CD4-positive, alpha-beta T cell (primary cell): ENCODE measurements at regions not wholly inside any gene's neighbourhood (a gene's known extent, or its start where the extent isn't known, plus 50 kb on each side); places are given as distances from the start of the nearest gene placed in this dataset.
"Not testable (repeated sequence)": the region's sequence is repeated elsewhere in the genome, so short reads cannot be mapped to it uniquely, and the experiment has no call there.

Experiments used
- ATAC-seq: fragments of 200-7000 bp; cut with Tn5 transposase; one replicate; pipeline ENCODE4 v1.10.0; 2022; ENCODE audit warnings: mild to moderate bottlenecking; ENCODE audit not compliant: poor library complexity
- CTCF ChIA-PET: fragments of 350-600 bp; sonication (Branson Sonifier 250); formaldehyde crosslinking; loops from one replicate; lab custom pipeline; 2021; ENCODE audit warnings: antibody characterized with exemption, inconsistent platforms; lab: Charles Lee
- POLR2A ChIA-PET: fragments of 350-600 bp; sonication (Branson Sonifier 250); formaldehyde crosslinking; loops from one replicate; lab custom pipeline; 2021; ENCODE audit warnings: antibody characterized with exemption, inconsistent platforms; lab: Charles Lee
- DNase-seq, 14 experiments: peaks; one replicate each; pipeline ENCODE4 v3.0.0-alpha.2; 2013 to 2020; ENCODE audit warnings: mixed read lengths in 2 of 14
- H3K27ac ChIP-seq, 2 donors: one replicate each; pipeline versions ENCODE4 v1.5.1 to v1.7.0; 2013; ENCODE audit warnings: low read length in 2 of 2, low read depth in 1 of 2, mild to moderate bottlenecking in 1 of 2
- H3K27me3 ChIP-seq, 2 experiments: 1 replicate in 1 of 2; 2 replicates in 1 of 2; pipeline versions ENCODE4 v1.6.1 to v1.7.0; 2013; ENCODE audit warnings: low read length in 2 of 2, control low read depth in 1 of 2, mild to moderate bottlenecking in 1 of 2, moderate library complexity in 1 of 2; ENCODE audit not compliant: insufficient read depth in 2 of 2, control insufficient read depth in 1 of 2
- H3K36me3 ChIP-seq: one replicate; pipeline ENCODE4 v1.6.1; 2013; ENCODE audit warnings: low read length, control low read depth; ENCODE audit not compliant: insufficient read depth
- H3K4me1 ChIP-seq: one replicate; pipeline ENCODE4 v1.6.1; 2013; ENCODE audit warnings: low read length, control low read depth; ENCODE audit not compliant: insufficient read depth
- H3K4me3 ChIP-seq: one replicate; pipeline ENCODE4 v1.5.1; 2013; ENCODE audit warnings: mild to moderate bottlenecking, low read length, moderate library complexity
- H3K9me3 ChIP-seq, 2 experiments: 1 replicate in 1 of 2; 2 replicates in 1 of 2; pipeline versions ENCODE4 v1.6.1 to v1.7.0; 2013; ENCODE audit warnings: low read length in 2 of 2, mild to moderate bottlenecking in 2 of 2, control low read depth in 1 of 2, moderate library complexity in 1 of 2; ENCODE audit not compliant: control insufficient read depth in 1 of 2, insufficient read depth in 1 of 2
- H3K27ac Mint-ChIP-seq: one replicate; pipeline ENCODE4 v1.8.0; 2020; ENCODE audit warnings: mixed read lengths
- H3K27me3 Mint-ChIP-seq: one replicate; pipeline ENCODE4 v1.8.0; 2021; ENCODE audit warnings: mixed read lengths
- H3K36me3 Mint-ChIP-seq: one replicate; pipeline ENCODE4 v1.8.0; 2021; ENCODE audit warnings: low read depth, mixed read lengths
- H3K4me1 Mint-ChIP-seq: one replicate; pipeline ENCODE4 v1.8.0; 2021; ENCODE audit warnings: low read depth, mixed read lengths
- H3K4me3 Mint-ChIP-seq: one replicate; pipeline ENCODE4 v1.8.0; 2020; ENCODE audit warnings: mild to moderate bottlenecking, mixed read lengths
- H3K9me3 Mint-ChIP-seq: one replicate; pipeline ENCODE4 v1.8.0; 2020; ENCODE audit warnings: mixed read lengths
- intact Hi-C, 2 experiments: fragments of 100-400 bp; cut with DNase I in 1 of 2; cut with micrococcal nuclease in 1 of 2; formaldehyde crosslinking; loops; one replicate each; pipeline versions ENCODE4 v1.15.1 to v1.9.0; 2023 to 2025; cut with DNase I, micrococcal nuclease
- TF ChIP-seq, protein P1 (sequence below): fragments of 200-600 bp; IDR thresholded peaks from one replicate; pipeline ENCODE4 v1.8.0; 2022; ENCODE audit warnings: antibody characterized with exemption, mild to moderate bottlenecking

DNA sequence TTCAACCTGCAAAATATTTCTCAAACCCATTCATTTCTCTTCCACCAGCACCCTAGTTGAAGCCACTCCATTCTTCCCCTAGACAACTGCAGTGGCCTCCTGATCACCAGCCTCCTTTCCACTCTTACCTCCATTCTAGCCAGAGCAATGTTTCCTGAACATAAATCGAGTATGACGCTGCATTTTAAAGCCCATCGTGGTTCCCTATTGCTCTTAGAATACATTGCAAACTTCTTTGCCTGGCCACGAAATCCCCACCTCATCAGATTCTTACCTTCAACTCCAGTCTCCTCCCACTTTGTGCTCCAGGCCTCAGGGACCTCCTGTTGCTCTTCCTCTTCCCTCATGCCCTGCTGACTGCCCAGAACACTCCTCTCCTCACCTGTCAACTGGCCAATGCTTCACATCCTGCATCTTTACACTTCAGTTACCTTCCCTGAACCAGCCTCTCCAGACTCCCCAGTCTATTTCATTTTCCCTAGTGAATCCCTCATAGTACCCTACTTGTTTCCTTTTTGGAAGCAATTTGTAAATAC is 176.5 kb upstream of the CTAGE1 start:
- H3K4me1 Mint-ChIP-seq, result no peaks in the 10 kb centered on the region
- no peak overlapping the region for H3K4me3 ChIP-seq
- H3K27ac ChIP-seq, result no peak overlapping the region
- no peak overlapping the region for H3K27ac Mint-ChIP-seq
- H3K36me3 Mint-ChIP-seq, result no peaks in the 10 kb centered on the region
- H3K4me1 ChIP-seq, result no peaks in the 10 kb centered on the region
- H3K4me3 Mint-ChIP-seq, result no peak overlapping the region
- peaks cover 4% of the 10 kb centered on the region for H3K27me3 Mint-ChIP-seq
- no peaks in the 10 kb centered on the region for H3K36me3 ChIP-seq
- ChIA-PET CTCF (no interaction called here), POLR2A (no interaction called here)
- ATAC-seq, result no peak
- no peaks in the 10 kb centered on the region for H3K27me3 ChIP-seq
- intact Hi-C loops, result no loop called here
- TF ChIP-seq, protein P1, sequence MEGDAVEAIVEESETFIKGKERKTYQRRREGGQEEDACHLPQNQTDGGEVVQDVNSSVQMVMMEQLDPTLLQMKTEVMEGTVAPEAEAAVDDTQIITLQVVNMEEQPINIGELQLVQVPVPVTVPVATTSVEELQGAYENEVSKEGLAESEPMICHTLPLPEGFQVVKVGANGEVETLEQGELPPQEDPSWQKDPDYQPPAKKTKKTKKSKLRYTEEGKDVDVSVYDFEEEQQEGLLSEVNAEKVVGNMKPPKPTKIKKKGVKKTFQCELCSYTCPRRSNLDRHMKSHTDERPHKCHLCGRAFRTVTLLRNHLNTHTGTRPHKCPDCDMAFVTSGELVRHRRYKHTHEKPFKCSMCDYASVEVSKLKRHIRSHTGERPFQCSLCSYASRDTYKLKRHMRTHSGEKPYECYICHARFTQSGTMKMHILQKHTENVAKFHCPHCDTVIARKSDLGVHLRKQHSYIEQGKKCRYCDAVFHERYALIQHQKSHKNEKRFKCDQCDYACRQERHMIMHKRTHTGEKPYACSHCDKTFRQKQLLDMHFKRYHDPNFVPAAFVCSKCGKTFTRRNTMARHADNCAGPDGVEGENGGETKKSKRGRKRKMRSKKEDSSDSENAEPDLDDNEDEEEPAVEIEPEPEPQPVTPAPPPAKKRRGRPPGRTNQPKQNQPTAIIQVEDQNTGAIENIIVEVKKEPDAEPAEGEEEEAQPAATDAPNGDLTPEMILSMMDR, result no peak
- peaks cover 2% of the 10 kb centered on the region for H3K9me3 Mint-ChIP-seq
- no peak for DNase-seq
- no peaks in the 10 kb centered on the region for H3K9me3 ChIP-seq

DNA sequence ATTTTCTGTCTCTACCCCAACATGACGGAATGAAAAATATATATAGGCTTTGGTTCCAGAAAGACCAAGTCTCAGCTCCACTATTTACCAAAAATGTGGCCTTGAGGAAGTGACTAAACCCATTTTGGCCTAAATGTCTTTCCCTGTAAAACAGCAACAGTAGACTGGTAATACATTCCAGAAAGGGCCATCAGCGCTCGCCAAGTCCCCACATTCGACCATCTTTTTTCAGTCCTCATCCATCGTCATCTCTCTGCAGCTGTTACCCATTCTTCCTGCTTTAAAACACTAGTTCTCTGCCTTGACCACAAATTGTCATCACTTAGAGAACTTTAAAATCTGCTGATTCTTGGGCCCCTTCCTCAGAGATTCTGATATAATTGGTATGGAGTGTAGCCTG is 183.8 kb upstream of the CTAGE1 start:
- no peak for DNase-seq
- ATAC-seq, result no peak
- H3K4me3 Mint-ChIP-seq, result no peak overlapping the region
- intact Hi-C loops, result loop anchor here in 1 of 2 experiments (10.0 kb wide), 1 partner anchor 57 kb away; no protein-coding TSS in a partner anchor
- TF ChIP-seq, protein P1, result no peak
- H3K27me3 Mint-ChIP-seq, result no peaks in the 10 kb centered on the region
- peaks cover 7% of the 10 kb centered on the region for H3K9me3 Mint-ChIP-seq
- H3K36me3 Mint-ChIP-seq, result no peaks in the 10 kb centered on the region
- no peaks in the 10 kb centered on the region for H3K4me1 Mint-ChIP-seq
- no peaks in the 10 kb centered on the region for H3K4me1 ChIP-seq
- H3K9me3 ChIP-seq, result no peaks in the 10 kb centered on the region
- ChIA-PET POLR2A (no interaction called here), CTCF (no interaction called here)
- H3K36me3 ChIP-seq, result no peaks in the 10 kb centered on the region
- no peak overlapping the region for H3K4me3 ChIP-seq
- H3K27ac ChIP-seq, result no peak overlapping the region
- H3K27me3 ChIP-seq, result no peaks in the 10 kb centered on the region
- H3K27ac Mint-ChIP-seq, result no peak overlapping the region

DNA sequence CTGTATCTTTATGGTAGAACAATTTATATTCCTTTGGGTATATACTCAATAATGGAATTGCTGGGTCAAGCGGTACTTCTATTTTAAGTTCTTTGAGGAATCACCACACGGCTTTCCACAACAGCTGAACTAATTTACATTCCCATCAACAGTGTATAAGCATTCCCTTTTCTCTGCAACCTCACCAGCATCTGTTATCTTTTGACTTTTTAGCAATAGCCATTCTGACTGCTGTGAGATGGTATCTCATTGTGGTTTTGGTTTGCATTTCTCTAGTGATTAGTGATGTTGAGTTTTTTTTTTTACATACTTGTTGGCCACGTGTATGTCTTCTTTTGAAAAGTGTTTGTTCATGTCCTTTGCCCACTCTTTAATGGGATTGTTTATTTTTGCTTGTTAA is 184.7 kb upstream of the CTAGE1 start:
- H3K27me3 Mint-ChIP-seq, H3K9me3 ChIP-seq, H3K27ac ChIP-seq, H3K4me1 ChIP-seq, H3K4me3 ChIP-seq, POLR2A ChIA-PET, DNase-seq, H3K9me3 Mint-ChIP-seq, H3K36me3 ChIP-seq, H3K27me3 ChIP-seq, H3K27ac Mint-ChIP-seq, H3K36me3 Mint-ChIP-seq, H3K4me1 Mint-ChIP-seq, CTCF ChIA-PET, ATAC-seq, H3K4me3 Mint-ChIP-seq: not testable (repeated sequence)
- intact Hi-C loops, result loop anchor here in 1 of 2 experiments (10.0 kb wide), 1 partner anchor 58 kb away; no protein-coding TSS in a partner anchor

DNA sequence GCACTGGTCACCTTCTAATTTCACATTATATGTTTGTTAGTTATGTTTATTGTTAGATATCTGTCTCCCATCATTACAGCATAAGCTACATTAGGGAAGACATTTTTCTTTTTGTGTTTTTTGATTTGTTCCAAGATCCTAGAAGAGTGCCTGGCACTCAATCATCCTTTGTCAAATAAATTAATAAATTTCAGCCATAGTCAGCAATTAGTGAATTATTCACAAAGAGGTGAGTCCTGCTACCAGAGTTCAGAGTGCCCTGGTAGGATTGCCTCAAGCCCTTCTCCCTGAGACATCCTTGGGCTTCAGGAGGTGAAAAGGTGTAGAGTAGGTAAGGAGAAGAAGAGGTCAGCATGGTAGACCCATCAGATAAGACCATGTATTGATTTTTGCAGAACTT is 186.2 kb upstream of the CTAGE1 start:
- Histone ChIP-seq H3K4me3 (no peak overlapping the region), H3K27me3 (no peaks in the 10 kb centered on the region), H3K36me3 (no peaks in the 10 kb centered on the region), H3K27ac (no peak overlapping the region), H3K9me3 (peaks cover 0 to 3% of the 10 kb centered on the region in 2 experiments), H3K4me1 (no peaks in the 10 kb centered on the region)
- TF ChIP-seq, protein P1, result no peak
- no peak overlapping the region for H3K4me3 Mint-ChIP-seq
- no peak for ATAC-seq
- intact Hi-C loops, result loop anchor here in 1 of 2 experiments (10.0 kb wide), 1 partner anchor 59 kb away; no protein-coding TSS in a partner anchor
- H3K27ac Mint-ChIP-seq, result no peak overlapping the region
- H3K36me3 Mint-ChIP-seq, result no peaks in the 10 kb centered on the region
- POLR2A ChIA-PET, result no interaction called here
- H3K9me3 Mint-ChIP-seq, result peaks cover 7% of the 10 kb centered on the region
- DNase-seq, result no peak
- CTCF ChIA-PET, result no interaction called here
- H3K4me1 Mint-ChIP-seq, result no peaks in the 10 kb centered on the region
- no peaks in the 10 kb centered on the region for H3K27me3 Mint-ChIP-seq
